Body of pancreas (tissue), 4 donors: ENCODE measurements at regions not wholly inside any gene's neighbourhood (a gene's known extent, or its start where the extent isn't known, plus 50 kb on each side); places are given as distances from the start of the nearest gene placed in this dataset.
"Not testable (repeated sequence)": the region's sequence is repeated elsewhere in the genome, so short reads cannot be mapped to it uniquely, and the experiment has no call there.

ENCODE experiments used
- ATAC-seq: fragments of 150-250 bp; one replicate; pipeline ENCODE4 v1.9.1; 2016
- DNase-seq, 4 donors: peaks; one replicate each; pipeline ENCODE4 v3.0.0-alpha.2; 2019
- H3K27ac ChIP-seq, 4 donors: fragments of 200-600 bp; sonication (generic); 1 replicate in 3 of 4; 2 replicates in 1 of 4; pipeline versions ENCODE4 v1.5.1 to v1.6.1; 2016 to 2019; ENCODE audit warnings: mild to moderate bottlenecking in 1 of 4, mixed read lengths in 1 of 4, moderate library complexity in 1 of 4
- H3K27me3 ChIP-seq, 2 donors: fragments of 200-600 bp; sonication (generic); one replicate each; pipeline ENCODE4 v1.6.0; 2016; ENCODE audit warnings: mild to moderate bottlenecking in 1 of 2
- H3K36me3 ChIP-seq, 2 donors: fragments of 200-600 bp; sonication (generic); replicated peaks in 1 of 2; 2 replicates each; pipeline ENCODE4 v1.5.1; 2016; ENCODE audit warnings: low read depth in 2 of 2; ENCODE audit not compliant: insufficient read depth in 1 of 2
- H3K4me1 ChIP-seq: fragments of 200-600 bp; sonication (generic); one replicate; pipeline ENCODE4 v1.6.0; 2016
- H3K4me3 ChIP-seq, 2 donors: fragments of 200-600 bp; sonication (generic); 1 replicate in 1 of 2; 2 replicates in 1 of 2; pipeline ENCODE4 v1.5.1; 2016 to 2019
- H3K9me3 ChIP-seq, 3 donors: fragments of 200-600 bp; sonication (generic); 1 replicate in 2 of 3; 2 replicates in 1 of 3; pipeline ENCODE4 v1.5.1; 2016
- POLR2A ChIP-seq, 3 donors: fragments of 450-650 bp; IDR thresholded peaks; one replicate each; pipeline ENCODE4 v1.6.1; 2016; ENCODE audit warnings: antibody characterized with exemption in 3 of 3, mild to moderate bottlenecking in 2 of 3
- WGBS, 2 donors: methylation state at CpG; one replicate each; pipeline ENCODE4 v1.1.5; 2017; 5-methylcytosine and 5-hydroxymethylcytosine counted together
- intact Hi-C: fragments of 100-400 bp; cut with DNase I; formaldehyde crosslinking; loops from one replicate; pipeline ENCODE4 v1.15.1; 2023
- TF ChIP-seq, protein P1 (sequence below), 7 experiments: fragments of 450-650 bp in 4 of 7; fragments of 200-600 bp in 3 of 7; sonication (generic) in 3 of 7; IDR thresholded peaks; one replicate each; pipeline ENCODE4 v1.5.1; 2016 to 2019; ENCODE audit warnings: antibody characterized with exemption in 7 of 7

GRCh38 chr4:127007305-127007704 lies 625.5 kb upstream of the INTU start:
- H3K27me3 ChIP-seq, result no peaks in the 10 kb centered on the region
- WGBS, 2 donors, result 48 to 59% methylated on average over 3 of the region's 3 CpGs
- no peaks in the 10 kb centered on the region for H3K9me3 ChIP-seq
- no peak overlapping the region for H3K27ac ChIP-seq
- H3K36me3 ChIP-seq, result no peaks in the 10 kb centered on the region
- ATAC-seq (no peak), DNase-seq (no peak)
- intact Hi-C loops, result no loop called here
- H3K4me1 ChIP-seq, result no peaks in the 10 kb centered on the region
- TF ChIP-seq POLR2A (IDR thresholded peaks at IDR 0.05), result no peak
- TF ChIP-seq, protein P1, sequence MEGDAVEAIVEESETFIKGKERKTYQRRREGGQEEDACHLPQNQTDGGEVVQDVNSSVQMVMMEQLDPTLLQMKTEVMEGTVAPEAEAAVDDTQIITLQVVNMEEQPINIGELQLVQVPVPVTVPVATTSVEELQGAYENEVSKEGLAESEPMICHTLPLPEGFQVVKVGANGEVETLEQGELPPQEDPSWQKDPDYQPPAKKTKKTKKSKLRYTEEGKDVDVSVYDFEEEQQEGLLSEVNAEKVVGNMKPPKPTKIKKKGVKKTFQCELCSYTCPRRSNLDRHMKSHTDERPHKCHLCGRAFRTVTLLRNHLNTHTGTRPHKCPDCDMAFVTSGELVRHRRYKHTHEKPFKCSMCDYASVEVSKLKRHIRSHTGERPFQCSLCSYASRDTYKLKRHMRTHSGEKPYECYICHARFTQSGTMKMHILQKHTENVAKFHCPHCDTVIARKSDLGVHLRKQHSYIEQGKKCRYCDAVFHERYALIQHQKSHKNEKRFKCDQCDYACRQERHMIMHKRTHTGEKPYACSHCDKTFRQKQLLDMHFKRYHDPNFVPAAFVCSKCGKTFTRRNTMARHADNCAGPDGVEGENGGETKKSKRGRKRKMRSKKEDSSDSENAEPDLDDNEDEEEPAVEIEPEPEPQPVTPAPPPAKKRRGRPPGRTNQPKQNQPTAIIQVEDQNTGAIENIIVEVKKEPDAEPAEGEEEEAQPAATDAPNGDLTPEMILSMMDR (IDR thresholded peaks at IDR 0.05), result no peak
- no peak overlapping the region for H3K4me3 ChIP-seq

DNA sequence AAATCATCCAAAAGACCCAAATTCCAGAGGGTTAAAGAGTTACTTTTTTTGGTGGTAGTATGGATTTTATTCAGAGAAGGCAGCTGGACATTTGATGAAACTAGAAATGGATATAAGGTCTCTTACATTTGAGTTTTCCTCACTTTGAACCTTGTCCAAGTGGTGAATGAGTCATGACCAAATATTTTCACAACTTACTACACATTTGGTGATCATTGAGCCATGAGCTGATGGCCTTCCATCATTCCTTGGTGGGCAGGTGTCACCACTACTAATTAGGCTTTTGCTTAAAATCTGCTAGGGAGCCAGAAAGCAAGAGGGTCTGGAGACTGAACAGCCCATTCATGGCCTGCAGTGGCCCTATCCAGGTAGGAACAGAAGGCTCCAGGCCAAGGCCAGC lies 620.2 kb upstream of the INTU start:
- no peak for TF ChIP-seq POLR2A (IDR thresholded peaks at IDR 0.05)
- TF ChIP-seq, protein P1 (IDR thresholded peaks at IDR 0.05), result no peak
- H3K27me3 ChIP-seq, result no peaks in the 10 kb centered on the region
- DNase-seq (no peak), ATAC-seq (no peak)
- intact Hi-C loops, result no loop called here
- H3K9me3 ChIP-seq, result no peaks in the 10 kb centered on the region
- no peaks in the 10 kb centered on the region for H3K4me1 ChIP-seq
- no peaks in the 10 kb centered on the region for H3K36me3 ChIP-seq
- no peak overlapping the region for H3K27ac ChIP-seq
- no peak overlapping the region for H3K4me3 ChIP-seq

- H3K36me3 ChIP-seq, result no peaks in the 10 kb centered on the region
- TF ChIP-seq, protein P1 (IDR thresholded peaks at IDR 0.05), result no peak
- TF ChIP-seq POLR2A (IDR thresholded peaks at IDR 0.05), result no peak
- intact Hi-C loops, result no loop called here
- no peaks in the 10 kb centered on the region for H3K9me3 ChIP-seq
- H3K27me3 ChIP-seq, result no peaks in the 10 kb centered on the region
- ATAC-seq (no peak), DNase-seq (no peak)
- no peak overlapping the region for H3K27ac ChIP-seq
- no peaks in the 10 kb centered on the region for H3K4me1 ChIP-seq
- H3K4me3 ChIP-seq, result no peak overlapping the region
- 41 to 47% methylated on average over 5 of the region's 5 CpGs for WGBS, 2 donors
These were observed 617.1 kb upstream of the INTU start for GRCh38 chr4:127015667-127016117.

GRCh38 chr4:127018381-127018780 lies 614.4 kb upstream of the INTU start:
- H3K4me3 ChIP-seq, result no peak overlapping the region
- DNase-seq, result no peak
- intact Hi-C loops, result no loop called here
- ATAC-seq, result no peak
- no peak overlapping the region for H3K27ac ChIP-seq
- WGBS, 2 donors, result 50 to 68% methylated on average over 2 of the region's 2 CpGs
- H3K27me3 ChIP-seq, result no peaks in the 10 kb centered on the region
- no peaks in the 10 kb centered on the region for H3K36me3 ChIP-seq
- no peaks in the 10 kb centered on the region for H3K9me3 ChIP-seq
- no peaks in the 10 kb centered on the region for H3K4me1 ChIP-seq
- TF ChIP-seq, protein P1 (IDR thresholded peaks at IDR 0.05), result no peak
- TF ChIP-seq POLR2A (IDR thresholded peaks at IDR 0.05), result no peak

GRCh38 chr4:127020831-127021230 lies 611.9 kb upstream of the INTU start:
- ATAC-seq, H3K9me3 ChIP-seq, intact Hi-C loops, H3K27me3 ChIP-seq, H3K36me3 ChIP-seq, H3K4me3 ChIP-seq, DNase-seq, H3K4me1 ChIP-seq, H3K27ac ChIP-seq: not testable (repeated sequence)
- 80 to 90% methylated on average over 2 of the region's 15 CpGs for WGBS, 2 donors
